ENCODE measurements at regions not wholly inside any gene's neighbourhood (a gene's known extent, or its start where the extent isn't known, plus 50 kb on each side); places are given as distances from the start of the nearest gene placed in this dataset.

DNA sequence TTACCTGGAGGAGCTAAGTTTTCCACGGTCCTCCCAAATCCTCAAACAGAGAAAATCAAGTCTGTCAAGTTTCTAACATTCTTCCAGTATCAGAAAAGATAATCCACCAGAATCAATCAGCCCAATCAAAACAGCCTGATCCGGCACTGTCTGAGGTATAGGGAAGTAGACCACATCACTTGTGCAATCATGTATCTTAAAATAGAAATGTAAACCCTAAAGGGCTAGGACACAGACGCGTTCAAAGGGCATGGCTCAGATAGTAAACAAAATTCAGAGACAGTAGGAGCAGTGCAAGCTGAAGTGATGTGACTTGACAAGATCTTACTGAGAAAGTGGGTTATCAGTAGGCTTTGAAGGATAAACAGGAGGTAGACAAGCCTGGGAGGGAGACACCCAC is 252.4 kb upstream of the DAPK1 start:
- no peak for DNase-seq (ENCODE audit: low read depth in 3 of 3)

DNA sequence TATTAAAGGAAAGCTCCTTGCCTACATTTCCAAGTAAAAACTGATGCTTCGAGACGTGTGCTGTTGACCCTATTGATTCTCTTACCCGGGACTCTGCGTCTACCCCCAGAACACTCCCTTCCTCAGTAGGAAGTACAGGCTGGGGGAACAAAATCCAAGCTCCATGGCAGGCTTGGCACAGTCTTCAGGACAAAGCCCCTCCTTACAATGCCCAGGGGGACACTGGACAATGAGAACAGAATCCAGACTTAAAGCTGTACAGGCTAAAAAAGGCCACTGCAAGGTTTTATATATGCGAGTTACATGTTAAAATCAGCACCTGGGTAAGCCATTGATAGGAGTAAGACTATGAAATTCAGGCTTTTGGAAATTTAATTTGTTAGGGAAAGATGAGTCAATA is 250.6 kb upstream of the DAPK1 start:
- no peak for DNase-seq (ENCODE audit: low read depth in 3 of 3)

GRCh38 chr9:87249029-87249428 is 248.6 kb upstream of the DAPK1 start:
- no peak for DNase-seq (ENCODE audit: low read depth in 3 of 3)

- DNase-seq (ENCODE audit: low read depth in 3 of 3), result no peak
Measured at GRCh38 chr9:87250205-87250604, 247.5 kb upstream of the DAPK1 start.

GRCh38 chr9:87255431-87256155 is 242.1 kb upstream of the DAPK1 start:
- no peak for DNase-seq (ENCODE audit: low read depth in 3 of 3)

DNA sequence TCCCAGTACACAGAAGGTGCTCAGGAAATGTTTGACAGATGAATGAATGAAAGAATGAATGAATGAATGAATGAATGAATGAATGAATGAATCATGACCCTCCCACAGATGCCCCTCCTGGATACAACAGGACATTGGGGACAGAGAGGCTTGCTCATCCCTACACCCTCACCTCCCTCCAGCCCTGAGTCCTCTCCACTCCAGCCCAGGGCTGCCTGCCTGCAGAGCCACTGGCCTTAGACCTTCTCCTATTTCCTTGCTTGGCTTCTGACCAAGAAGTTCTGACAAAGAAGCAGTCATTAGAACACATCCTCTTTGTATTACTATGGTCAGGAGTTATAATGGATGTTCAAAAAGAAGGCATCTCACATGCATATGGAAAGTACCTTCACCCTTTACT is 240.7 kb upstream of the DAPK1 start:
- DNase-seq (ENCODE audit: low read depth in 3 of 3), result no peak

- DNase-seq (ENCODE audit: low read depth in 3 of 3), result no peak
Measured at GRCh38 chr9:87259543-87260518, 237.8 kb upstream of the DAPK1 start.

GRCh38 chr9:87263291-87263690 is 234.4 kb upstream of the DAPK1 start:
- no peak for DNase-seq (ENCODE audit: low read depth in 3 of 3)

DNA sequence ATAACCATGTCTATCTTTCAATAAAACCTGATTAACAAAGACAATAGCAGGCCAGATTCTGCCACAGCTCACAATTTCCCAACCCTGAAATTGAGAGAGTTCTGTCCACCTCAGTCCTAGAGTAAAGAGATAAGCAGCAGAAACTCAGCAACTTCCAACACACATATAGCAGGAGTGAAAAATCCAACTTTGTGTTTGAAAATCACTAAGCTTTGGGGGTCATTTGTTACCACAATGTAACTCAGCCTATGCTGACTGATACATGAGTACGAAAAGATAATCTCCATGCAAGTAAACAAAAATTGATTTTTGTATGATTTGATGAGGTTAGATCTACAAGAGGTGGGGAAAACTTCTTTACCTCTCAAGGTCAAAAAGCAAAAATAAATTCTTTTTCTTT is 231.0 kb upstream of the DAPK1 start:
- no peak for DNase-seq (ENCODE audit: low read depth in 3 of 3)

DNA sequence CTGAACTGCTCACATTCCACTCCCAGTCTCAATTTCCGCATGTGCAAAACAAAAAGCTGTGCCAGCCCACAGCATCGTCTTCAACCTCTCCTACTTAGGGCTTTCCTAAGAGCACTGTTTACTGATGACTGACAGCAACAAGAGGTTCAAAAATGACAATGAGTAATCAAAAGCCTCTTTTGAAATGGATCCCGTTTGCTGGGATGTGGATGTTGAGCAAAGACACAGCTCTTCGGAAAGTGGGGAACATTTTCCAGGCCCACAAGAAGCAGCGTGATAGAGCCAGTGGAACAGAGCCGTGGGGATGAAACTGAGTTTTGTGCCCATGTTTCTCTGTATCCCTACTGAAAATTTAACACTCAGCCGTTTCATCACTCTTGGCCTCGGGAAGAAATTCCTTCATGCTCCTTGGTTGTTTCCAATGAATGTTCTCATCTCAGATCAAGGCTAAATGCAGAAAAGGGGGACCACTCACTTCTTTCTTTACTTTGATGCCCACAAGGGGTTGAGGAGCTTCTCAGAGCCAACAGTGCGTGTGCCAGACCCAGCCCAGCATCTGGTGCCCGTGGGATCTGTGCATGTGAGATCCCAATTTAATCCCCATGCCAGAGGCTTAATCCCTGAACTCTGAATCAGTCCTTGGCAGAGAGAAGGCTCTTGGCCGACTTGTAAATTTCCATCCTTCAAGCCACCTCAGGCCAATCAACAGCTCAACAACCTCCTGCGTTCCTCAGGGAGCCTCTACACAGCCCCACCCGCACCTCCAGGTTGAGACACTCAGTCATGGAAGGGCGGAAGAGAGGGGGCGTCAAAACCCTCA is 230.2 kb upstream of the DAPK1 start:
- no peak for DNase-seq (ENCODE audit: low read depth in 3 of 3)

DNA sequence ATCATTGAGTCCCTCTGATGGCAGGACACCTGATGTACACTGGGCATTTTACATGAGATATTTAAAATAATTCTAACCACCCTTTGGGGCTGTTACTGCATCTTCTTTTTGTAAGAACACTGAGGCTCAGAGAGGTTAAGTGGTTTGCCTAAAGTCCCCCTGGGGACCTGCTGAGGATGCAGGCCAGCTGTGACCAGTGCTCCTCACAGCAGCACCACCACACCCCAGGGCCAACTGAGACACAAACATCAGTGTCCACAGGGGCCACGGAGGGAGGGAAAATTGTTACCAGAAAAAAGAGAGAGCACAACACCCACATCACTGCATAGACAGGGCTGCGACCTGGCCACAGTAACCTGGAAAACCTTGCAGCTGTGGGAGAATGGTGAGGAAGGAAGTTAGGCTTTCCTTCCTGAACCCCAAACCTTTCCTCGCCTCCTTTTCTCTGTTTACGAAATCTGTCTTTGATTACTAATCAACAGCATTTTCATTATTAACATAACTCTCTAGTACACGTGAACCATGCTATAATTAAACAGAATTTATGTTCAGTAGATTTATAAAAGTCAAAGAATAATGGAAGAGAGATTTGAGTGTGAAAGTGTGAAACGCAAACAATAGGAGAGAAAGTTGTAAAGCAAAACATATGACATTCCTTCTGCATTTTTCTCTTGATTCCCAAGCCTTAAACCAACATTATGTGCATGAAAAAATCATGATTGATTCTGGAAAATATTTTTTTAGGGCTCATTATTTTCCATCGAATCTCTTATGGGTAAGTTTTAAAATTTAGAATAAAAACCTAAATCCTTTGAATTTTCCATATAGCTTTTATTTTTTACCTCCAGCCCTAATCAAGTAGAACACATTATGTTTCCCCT is 228.1 kb upstream of the DAPK1 start:
- no peak for DNase-seq (ENCODE audit: low read depth in 3 of 3)

GRCh38 chr9:87270221-87270847 is 227.3 kb upstream of the DAPK1 start:
- no peak for DNase-seq (ENCODE audit: low read depth in 3 of 3)

DNA sequence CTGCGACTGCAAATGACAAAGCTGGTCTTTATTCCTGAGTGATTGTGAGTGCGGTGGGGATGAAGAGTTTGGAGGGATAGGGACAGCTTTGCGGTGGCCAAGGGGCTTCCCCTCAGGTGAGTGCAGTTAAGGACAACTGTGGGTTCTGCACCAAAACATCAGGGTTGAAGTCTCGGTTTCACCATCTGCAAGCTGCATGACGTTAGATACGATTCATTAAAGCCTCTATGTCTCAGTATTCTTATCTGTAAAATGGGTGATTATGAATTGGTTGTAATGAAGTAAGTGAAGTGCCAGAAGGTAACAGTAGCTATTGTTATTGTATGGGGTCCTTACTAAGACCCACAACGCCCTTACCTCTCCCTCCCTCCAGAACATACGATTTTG is 226.8 kb upstream of the DAPK1 start:
- no peak for DNase-seq (ENCODE audit: low read depth in 3 of 3)

DNA sequence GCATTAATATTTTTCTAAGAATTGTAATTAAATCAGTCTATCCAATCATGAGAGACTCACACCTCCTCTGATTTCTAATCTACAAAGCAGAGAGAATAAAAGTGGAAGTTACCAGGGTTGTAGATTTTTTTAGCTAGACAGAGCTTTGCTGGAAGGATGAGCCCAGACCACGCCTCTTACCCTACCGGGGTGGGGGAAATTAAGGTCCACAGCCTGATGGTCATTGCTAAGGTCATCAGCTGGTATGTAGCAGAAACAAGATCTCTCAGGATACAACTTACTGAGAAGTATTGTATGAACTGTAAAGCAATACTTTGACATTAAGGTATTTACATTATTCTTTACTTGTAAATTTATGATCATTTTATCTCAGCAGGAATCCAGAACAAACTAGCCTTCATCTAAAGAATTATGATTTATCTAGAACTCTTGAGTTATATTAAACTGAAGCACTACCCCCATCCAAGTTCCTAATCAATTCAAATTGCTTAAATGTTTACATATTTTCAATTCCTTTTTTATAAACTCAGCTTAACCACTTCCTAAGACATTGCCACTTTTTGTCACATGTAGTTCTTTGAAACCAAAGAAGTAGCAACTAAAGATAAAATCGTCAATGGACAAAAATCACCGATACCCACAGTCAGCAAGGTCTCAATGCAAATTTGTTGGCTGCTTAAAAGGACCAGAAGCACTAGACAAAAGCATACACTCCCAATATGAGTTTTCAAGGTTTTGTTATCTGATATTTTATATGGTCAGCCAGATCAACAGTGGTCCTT is 225.8 kb upstream of the DAPK1 start:
- DNase-seq (ENCODE audit: low read depth in 3 of 3), result no peak

GRCh38 chr9:87275047-87275725 is 222.5 kb upstream of the DAPK1 start:
- no peak for DNase-seq (ENCODE audit: low read depth in 3 of 3)

GRCh38 chr9:87276327-87276841 is 221.3 kb upstream of the DAPK1 start:
- DNase-seq (ENCODE audit: low read depth in 3 of 3), result no peak

GRCh38 chr9:87276851-87277261 is 220.8 kb upstream of the DAPK1 start:
- no peak for DNase-seq (ENCODE audit: low read depth in 3 of 3)

- no peak for DNase-seq (ENCODE audit: low read depth in 3 of 3)
Measured at GRCh38 chr9:87277346-87277745, 220.3 kb upstream of the DAPK1 start.
